ENCODE measurements at regions not wholly inside any gene's neighbourhood (a gene's known extent, or its start where the extent isn't known, plus 50 kb on each side); places are given as distances from the start of the nearest gene placed in this dataset.

DNA sequence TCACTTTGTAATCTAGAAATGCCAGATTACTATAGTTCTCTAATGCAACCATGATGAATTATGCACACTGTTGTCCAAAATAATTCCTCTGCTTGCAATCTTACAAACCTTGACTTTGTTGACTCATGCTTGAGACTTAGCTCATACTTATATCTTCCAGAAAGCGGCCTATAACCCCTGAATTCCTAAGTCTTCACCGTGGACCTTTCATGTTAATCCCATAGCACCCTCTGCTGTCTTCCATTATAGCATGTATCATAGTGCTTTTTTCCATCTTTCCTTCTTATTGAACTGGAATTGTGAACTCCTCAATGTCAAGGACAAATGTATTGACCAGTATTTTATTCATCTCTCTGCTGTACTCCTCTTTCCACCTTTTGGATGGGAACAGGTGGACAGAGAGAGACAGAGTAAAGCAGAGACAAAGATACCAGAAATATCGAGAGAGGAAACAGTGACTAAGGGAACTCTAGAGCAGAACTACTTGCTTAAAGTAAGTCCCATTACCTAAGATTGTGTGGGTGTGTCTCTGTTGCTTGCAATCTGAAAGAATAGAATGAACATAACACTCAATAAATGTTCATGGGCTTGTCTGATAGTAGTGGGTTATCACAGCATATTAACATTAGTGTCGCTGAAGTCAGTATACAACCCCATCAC is 110.0 kb downstream of the LURAP1L start:
- peak; percentile 88 for TF ChIP-seq CTCF (conservative IDR thresholded peaks at IDR 0.05)

GRCh38 chr9:12889402-12890106 is 114.7 kb downstream of the LURAP1L start:
- no peak overlapping the region for H3K27ac ChIP-seq
- no peak for TF ChIP-seq CTCF (conservative IDR thresholded peaks at IDR 0.05)

More for the DNA sequence above, 110.0 kb downstream of the LURAP1L start:
- no peak overlapping the region for H3K27ac ChIP-seq

DNA sequence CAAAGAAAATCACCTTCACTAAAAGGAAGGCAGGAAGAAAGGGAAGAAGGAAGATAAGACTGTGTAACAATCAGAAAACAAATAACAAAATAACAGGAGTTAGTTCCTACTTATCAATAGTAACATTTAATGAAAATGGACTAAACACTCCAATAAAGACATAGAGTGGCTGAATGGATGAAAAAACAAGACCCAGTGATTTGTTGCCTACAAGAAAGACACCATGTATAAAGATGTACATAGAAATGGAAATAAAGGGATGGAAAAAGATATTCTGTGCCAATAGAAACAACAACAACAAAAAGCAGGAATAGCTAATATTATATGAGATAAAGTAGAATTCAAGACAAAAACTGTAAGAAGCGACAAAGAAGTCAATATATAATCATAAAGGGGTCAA is 116.8 kb downstream of the LURAP1L start:
- H3K27ac ChIP-seq = no peak overlapping the region
- no peak for TF ChIP-seq CTCF (conservative IDR thresholded peaks at IDR 0.05)

DNA sequence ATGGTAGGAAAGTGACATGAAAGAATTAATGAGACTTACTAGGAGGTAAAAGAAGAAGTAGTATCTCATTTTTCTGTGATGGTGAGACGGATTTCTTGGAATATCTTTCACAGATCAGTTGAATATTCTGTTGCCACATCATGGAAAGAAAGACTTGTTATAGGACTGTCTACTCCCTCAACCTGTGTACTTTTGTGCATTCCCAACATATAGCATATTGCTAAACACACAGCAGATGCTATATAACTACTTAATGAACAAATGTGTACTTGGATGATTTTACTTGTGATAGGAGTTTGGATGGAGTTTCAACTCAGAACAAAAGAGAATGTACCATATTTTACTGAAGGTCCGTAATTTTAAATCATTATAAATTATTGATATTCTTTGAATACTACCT is 128.5 kb downstream of the LURAP1L start:
- no peak for TF ChIP-seq CTCF (conservative IDR thresholded peaks at IDR 0.05)

GRCh38 chr9:12904261-12905000 is 129.6 kb downstream of the LURAP1L start:
- TF ChIP-seq CTCF (conservative IDR thresholded peaks at IDR 0.05) = no peak
- H3K27ac ChIP-seq = peak overlapping the region; percentile 36

More for the DNA sequence above, 128.5 kb downstream of the LURAP1L start:
- no peak overlapping the region for H3K27ac ChIP-seq

GRCh38 chr9:12906646-12907045 is 131.8 kb downstream of the LURAP1L start:
- no peak overlapping the region for H3K27ac ChIP-seq
- no peak for TF ChIP-seq CTCF (conservative IDR thresholded peaks at IDR 0.05)

- TF ChIP-seq CTCF (conservative IDR thresholded peaks at IDR 0.05) = no peak
Measured at GRCh38 chr9:12908895-12909294, 134.1 kb downstream of the LURAP1L start.

More at GRCh38 chr9:12908895-12909294, 134.1 kb downstream of the LURAP1L start:
- peak overlapping the region; percentile 66 for H3K27ac ChIP-seq

Data from VCaP (cell line).